Glomerular endothelial cell (primary cell): ENCODE measurements at regions not wholly inside any gene's neighbourhood (a gene's known extent, or its start where the extent isn't known, plus 50 kb on each side); places are given as distances from the start of the nearest gene placed in this dataset.
"Not testable (repeated sequence)": the region's sequence is repeated elsewhere in the genome, so short reads cannot be mapped to it uniquely, and the experiment has no call there.

ENCODE experiments used
- DNase-seq: peaks from one replicate; pipeline ENCODE4 v3.0.0-alpha.2; 2011; ENCODE audit warnings: low read depth, low spot score; ENCODE audit errors: extremely low read depth

GRCh38 chr12:124707316-124707715 is 139.9 kb upstream of the NCOR2 start:
- no peak for DNase-seq

- no peak for DNase-seq
Measured at GRCh38 chr12:124706363-124706762, 139.0 kb upstream of the NCOR2 start.

GRCh38 chr12:124705545-124706138 is 138.2 kb upstream of the NCOR2 start:
- DNase-seq, result no peak

- no peak for DNase-seq
Measured at GRCh38 chr12:124704619-124705018, 137.2 kb upstream of the NCOR2 start.

GRCh38 chr12:124703856-124704255 is 136.4 kb upstream of the NCOR2 start:
- no peak for DNase-seq

GRCh38 chr12:124702736-124703135 is 135.3 kb upstream of the NCOR2 start:
- DNase-seq, result no peak

GRCh38 chr12:124700810-124701592 is 133.6 kb upstream of the NCOR2 start:
- DNase-seq, result no peak

- DNase-seq, result no peak
Measured at GRCh38 chr12:124699909-124700308, 132.5 kb upstream of the NCOR2 start.

GRCh38 chr12:124698998-124699305 is 131.5 kb upstream of the NCOR2 start:
- DNase-seq, result no peak

- DNase-seq, result no peak
Measured at GRCh38 chr12:124698211-124698997, 131.0 kb upstream of the NCOR2 start.

GRCh38 chr12:124697722-124698121 is 130.3 kb upstream of the NCOR2 start:
- DNase-seq, result not testable (repeated sequence)

- no peak for DNase-seq
Measured at GRCh38 chr12:124696693-124697476, 129.5 kb upstream of the NCOR2 start.

GRCh38 chr12:124695861-124696260 is 128.4 kb upstream of the NCOR2 start:
- DNase-seq, result no peak

GRCh38 chr12:124694846-124695497 is 127.6 kb upstream of the NCOR2 start:
- peak; percentile 71 for DNase-seq

- DNase-seq, result no peak
Measured at GRCh38 chr12:124694250-124694649, 126.8 kb upstream of the NCOR2 start.

- no peak for DNase-seq
Measured at GRCh38 chr12:124693111-124693723, 125.8 kb upstream of the NCOR2 start.

GRCh38 chr12:124692443-124692842 is 125.0 kb upstream of the NCOR2 start:
- no peak for DNase-seq

- no peak for DNase-seq
Measured at GRCh38 chr12:124691429-124691828, 124.0 kb upstream of the NCOR2 start.

GRCh38 chr12:124689631-124690030 is 122.2 kb upstream of the NCOR2 start:
- no peak for DNase-seq

GRCh38 chr12:124688356-124688992 is 121.1 kb upstream of the NCOR2 start:
- DNase-seq, result peak; percentile 36
